ENCODE measurements at regions not wholly inside any gene's neighbourhood (a gene's known extent, or its start where the extent isn't known, plus 50 kb on each side); places are given as distances from the start of the nearest gene placed in this dataset.

DNA sequence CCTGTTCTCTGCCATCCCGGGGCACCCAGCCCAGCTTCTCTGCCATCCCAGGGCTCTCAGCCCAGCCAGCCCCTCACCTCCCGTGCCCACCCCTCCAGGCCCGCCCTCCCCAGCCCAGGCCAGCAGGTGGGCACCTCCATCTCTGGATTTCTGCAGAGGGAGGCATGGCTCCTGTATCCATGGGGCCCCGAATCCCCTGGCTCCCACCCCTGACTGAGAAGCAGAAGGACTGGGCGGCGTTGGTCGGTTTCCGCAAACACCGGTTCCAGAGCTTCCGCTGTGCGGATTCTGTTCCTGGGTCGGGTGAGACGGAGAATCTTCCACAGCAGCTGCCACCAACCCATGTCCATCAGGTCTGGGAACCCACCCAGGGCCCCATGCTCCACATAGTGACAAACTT lies 240.3 kb downstream of the BRD1 start:
- TF ChIP-seq POLR2A (IDR thresholded peaks at IDR 0.05) (no peak), POLR2AphosphoS5 (IDR thresholded peaks at IDR 0.05) (no peak)
- TF ChIP-seq, protein P1, sequence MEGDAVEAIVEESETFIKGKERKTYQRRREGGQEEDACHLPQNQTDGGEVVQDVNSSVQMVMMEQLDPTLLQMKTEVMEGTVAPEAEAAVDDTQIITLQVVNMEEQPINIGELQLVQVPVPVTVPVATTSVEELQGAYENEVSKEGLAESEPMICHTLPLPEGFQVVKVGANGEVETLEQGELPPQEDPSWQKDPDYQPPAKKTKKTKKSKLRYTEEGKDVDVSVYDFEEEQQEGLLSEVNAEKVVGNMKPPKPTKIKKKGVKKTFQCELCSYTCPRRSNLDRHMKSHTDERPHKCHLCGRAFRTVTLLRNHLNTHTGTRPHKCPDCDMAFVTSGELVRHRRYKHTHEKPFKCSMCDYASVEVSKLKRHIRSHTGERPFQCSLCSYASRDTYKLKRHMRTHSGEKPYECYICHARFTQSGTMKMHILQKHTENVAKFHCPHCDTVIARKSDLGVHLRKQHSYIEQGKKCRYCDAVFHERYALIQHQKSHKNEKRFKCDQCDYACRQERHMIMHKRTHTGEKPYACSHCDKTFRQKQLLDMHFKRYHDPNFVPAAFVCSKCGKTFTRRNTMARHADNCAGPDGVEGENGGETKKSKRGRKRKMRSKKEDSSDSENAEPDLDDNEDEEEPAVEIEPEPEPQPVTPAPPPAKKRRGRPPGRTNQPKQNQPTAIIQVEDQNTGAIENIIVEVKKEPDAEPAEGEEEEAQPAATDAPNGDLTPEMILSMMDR (IDR thresholded peaks at IDR 0.05 in 8 of 11, conservative IDR thresholded peaks at IDR 0.05 in 3 of 11), result no peak
- H3K27me3 ChIP-seq (replicated peaks in 1 of 7), result no peaks in the 10 kb centered on the region
- 86 to 98% (median 93%) methylated on average over 8 to 13 of the region's 13 CpGs for WGBS, 5 donors
- no peak overlapping the region for H3K27ac ChIP-seq
- H3K4me1 ChIP-seq, result peaks cover 0 to 4% (median 0%) of the 10 kb centered on the region in 6 donors
- H3K9me3 ChIP-seq, result no peaks in the 10 kb centered on the region
- H3K36me3 ChIP-seq, result peaks cover 0 to 51% (median 9%) of the 10 kb centered on the region in 6 donors
- DNase-seq, result peak; percentile 31
- intact Hi-C loops (cut with DNase I; ENCODE audit: low total_unique reads), result no loop called here
- no peak overlapping the region for H3K4me3 ChIP-seq

DNA sequence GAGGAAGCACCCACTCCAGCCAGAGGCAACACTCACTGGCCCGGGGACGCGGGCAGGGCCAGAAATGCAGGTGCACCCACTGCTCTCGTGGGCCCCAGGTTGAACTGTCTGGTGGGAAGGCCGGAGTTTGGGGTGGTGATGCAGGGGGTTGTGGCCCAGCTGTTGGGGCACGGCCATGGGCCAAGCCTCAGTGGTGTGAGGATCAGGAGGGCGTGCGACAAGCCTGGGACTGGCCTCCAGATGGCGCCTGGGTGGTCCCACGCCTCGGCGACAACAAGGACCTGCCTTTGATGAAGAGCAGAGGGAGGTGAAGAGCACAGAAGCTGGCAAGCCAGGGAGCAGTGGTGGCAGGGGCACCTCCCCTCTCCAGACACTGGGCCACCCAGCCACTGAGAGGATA lies 240.8 kb downstream of the BRD1 start:
- H3K36me3 ChIP-seq, result peaks cover 0 to 51% (median 9%) of the 10 kb centered on the region in 6 donors
- no peaks in the 10 kb centered on the region for H3K27me3 ChIP-seq (replicated peaks in 1 of 7)
- TF ChIP-seq, protein P1 (IDR thresholded peaks at IDR 0.05 in 8 of 11, conservative IDR thresholded peaks at IDR 0.05 in 3 of 11), result no peak
- no peak for TF ChIP-seq POLR2A (IDR thresholded peaks at IDR 0.05)
- no peak for TF ChIP-seq POLR2AphosphoS5 (IDR thresholded peaks at IDR 0.05)
- peaks cover 0 to 8% (median 2%) of the 10 kb centered on the region in 6 donors for H3K4me1 ChIP-seq
- no peak overlapping the region for H3K27ac ChIP-seq
- intact Hi-C loops (cut with DNase I; ENCODE audit: low total_unique reads), result no loop called here
- H3K9me3 ChIP-seq, result no peaks in the 10 kb centered on the region
- peak; percentile 45 for DNase-seq
- no peak overlapping the region for H3K4me3 ChIP-seq
- 80 to 88% (median 83%) methylated on average over 8 to 12 of the region's 12 CpGs for WGBS, 5 donors

DNA sequence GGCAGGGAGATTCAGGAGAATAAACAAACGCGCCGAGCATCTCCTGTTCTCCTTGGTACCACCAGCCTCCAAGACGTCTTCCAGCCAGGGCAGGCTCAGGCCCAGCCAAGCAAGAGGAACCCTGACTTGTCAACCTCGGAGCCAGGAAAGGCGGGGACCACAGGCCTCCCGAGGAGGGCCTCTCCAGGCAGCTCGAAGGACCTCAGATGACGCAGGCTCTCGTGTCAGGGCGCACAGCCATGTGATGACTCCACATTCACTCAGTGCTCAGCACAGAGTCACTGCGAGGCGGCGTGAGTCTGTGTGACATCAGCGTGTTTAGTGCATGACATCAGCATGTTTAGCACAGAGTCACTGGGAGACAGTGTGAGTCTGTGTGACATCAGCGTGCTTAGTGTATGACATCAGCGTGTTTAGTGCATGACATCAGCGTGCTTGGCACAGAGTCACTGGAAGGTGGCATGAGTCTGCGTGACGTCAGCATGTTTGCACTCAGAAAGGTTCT lies 241.4 kb downstream of the BRD1 start:
- peak; percentile 65 for DNase-seq
- 84 to 94% (median 86%) methylated on average over 19 to 20 of the region's 20 CpGs for WGBS, 5 donors
- H3K4me3 ChIP-seq, result no peak overlapping the region

More for the DNA sequence above, 241.4 kb downstream of the BRD1 start:
- TF ChIP-seq, protein P1 (IDR thresholded peaks at IDR 0.05 in 8 of 11, conservative IDR thresholded peaks at IDR 0.05 in 3 of 11), result no peak
- TF ChIP-seq POLR2AphosphoS5 (IDR thresholded peaks at IDR 0.05) (no peak), POLR2A (IDR thresholded peaks at IDR 0.05) (no peak)
- no peak overlapping the region for H3K27ac ChIP-seq
- no peaks in the 10 kb centered on the region for H3K27me3 ChIP-seq (replicated peaks in 1 of 7)
- peaks cover 0 to 8% (median 2%) of the 10 kb centered on the region in 6 donors for H3K4me1 ChIP-seq
- peaks cover 0 to 51% (median 9%) of the 10 kb centered on the region in 6 donors for H3K36me3 ChIP-seq
- intact Hi-C loops (cut with DNase I; ENCODE audit: low total_unique reads), result no loop called here
- peaks cover 0 to 3% (median 0%) of the 10 kb centered on the region in 8 donors for H3K9me3 ChIP-seq

Measured in spleen (tissue), 11 donors.